CD14-positive monocyte (primary cell): ENCODE measurements at regions not wholly inside any gene's neighbourhood (a gene's known extent, or its start where the extent isn't known, plus 50 kb on each side); places are given as distances from the start of the nearest gene placed in this dataset.

ENCODE experiments used
- DNase-seq, 3 donors: peaks; one replicate each; pipeline ENCODE4 v3.0.0-alpha.2; 2011 to 2022
- H2AFZ ChIP-seq: 2 replicates; pipeline ENCODE4 v1.6.0; 2012; ENCODE audit warnings: mild to moderate bottlenecking, low read depth, low read length, inconsistent platforms; ENCODE audit not compliant: insufficient read depth, poor library complexity, severe bottlenecking
- H3K27ac ChIP-seq, 2 donors: 1 replicate in 1 of 2; 2 replicates in 1 of 2; pipeline ENCODE4 v1.5.1; 2012 to 2013; ENCODE audit warnings: low read length in 2 of 2, control low read depth in 1 of 2, inconsistent platforms in 1 of 2, low read depth in 1 of 2, mild to moderate bottlenecking in 1 of 2
- H3K27me3 ChIP-seq, 2 donors: one replicate each; pipeline versions ENCODE4 v1.6.0 to v1.6.1; 2011 to 2013; ENCODE audit warnings: low read length in 2 of 2; ENCODE audit not compliant: control insufficient read depth in 2 of 2, insufficient read depth in 2 of 2
- H3K36me3 ChIP-seq, 2 donors: replicated peaks in 1 of 2; 1 replicate in 1 of 2; 2 replicates in 1 of 2; pipeline versions ENCODE4 v1.5.1 to v1.6.1; 2012 to 2013; ENCODE audit warnings: low read length in 2 of 2, control low read depth in 1 of 2, inconsistent platforms in 1 of 2, mild to moderate bottlenecking in 1 of 2; ENCODE audit not compliant: insufficient read depth in 2 of 2, control insufficient read depth in 1 of 2
- H3K4me1 ChIP-seq, 2 donors: 1 replicate in 1 of 2; 2 replicates in 1 of 2; pipeline versions ENCODE4 v1.5.1 to v1.6.1; 2012 to 2013; ENCODE audit warnings: low read length in 2 of 2, control low read depth in 1 of 2, inconsistent platforms in 1 of 2, mild to moderate bottlenecking in 1 of 2, moderate library complexity in 1 of 2; ENCODE audit not compliant: insufficient read depth in 2 of 2, control insufficient read depth in 1 of 2
- H3K4me2 ChIP-seq: replicated peaks from 2 replicates; pipeline ENCODE3; 2012; ENCODE audit warnings: low read length, moderate library complexity, mild to moderate bottlenecking; ENCODE audit not compliant: poor library complexity, severe bottlenecking; ENCODE audit errors: extremely low read depth
- H3K4me3 ChIP-seq, 3 experiments: fragments of 200-600 bp in 1 of 3; sonication (generic) in 1 of 3; replicated peaks in 1 of 3; 1 replicate in 2 of 3; 2 replicates in 1 of 3; pipeline ENCODE4 v1.5.1; 2011 to 2013; ENCODE audit warnings: low read length in 3 of 3, mild to moderate bottlenecking in 3 of 3, control low read depth in 2 of 3, low read depth in 2 of 3, inconsistent platforms in 1 of 3, moderate library complexity in 1 of 3
- H3K79me2 ChIP-seq: 2 replicates; pipeline ENCODE4 v1.6.0; 2012; ENCODE audit warnings: mild to moderate bottlenecking, control low read depth, inconsistent platforms, low read length, moderate library complexity; ENCODE audit not compliant: insufficient read depth
- H3K9ac ChIP-seq: 2 replicates; pipeline ENCODE4 v1.6.0; 2017; ENCODE audit warnings: low read length, mild to moderate bottlenecking; ENCODE audit not compliant: insufficient read depth, poor library complexity, severe bottlenecking
- H3K9me3 ChIP-seq, 2 donors: replicated peaks in 1 of 2; 1 replicate in 1 of 2; 2 replicates in 1 of 2; pipeline versions ENCODE4 v1.5.1 to v1.6.1; 2012 to 2013; ENCODE audit warnings: low read length in 2 of 2, control low read depth in 1 of 2; ENCODE audit not compliant: control insufficient read depth in 1 of 2, insufficient read depth in 1 of 2
- H4K20me1 ChIP-seq: 2 replicates; pipeline ENCODE4 v1.6.0; 2012; ENCODE audit warnings: mild to moderate bottlenecking, low read length, control low read depth, moderate library complexity; ENCODE audit not compliant: insufficient read depth
- H3K27ac Mint-ChIP-seq, 7 donors: one replicate each; pipeline ENCODE4 v1.8.0; 2020; ENCODE audit warnings: mild to moderate bottlenecking in 7 of 7, mixed read lengths in 7 of 7, moderate library complexity in 6 of 7, inconsistent platforms in 2 of 7
- H3K27me3 Mint-ChIP-seq, 3 donors: one replicate each; pipeline ENCODE4 v1.8.0; 2021 to 2022; ENCODE audit warnings: low read depth in 3 of 3, mild to moderate bottlenecking in 3 of 3, mixed read lengths in 3 of 3, moderate library complexity in 3 of 3, inconsistent platforms in 1 of 3
- H3K36me3 Mint-ChIP-seq, 2 donors: one replicate each; pipeline ENCODE4 v1.8.0; 2020; ENCODE audit warnings: mixed read lengths in 2 of 2, inconsistent platforms in 1 of 2, mild to moderate bottlenecking in 1 of 2
- H3K4me1 Mint-ChIP-seq: one replicate; pipeline ENCODE4 v1.8.0; 2020; ENCODE audit warnings: mild to moderate bottlenecking, mixed read lengths
- H3K4me3 Mint-ChIP-seq, 2 donors: one replicate each; pipeline ENCODE4 v1.8.0; 2020; ENCODE audit warnings: mild to moderate bottlenecking in 2 of 2, mixed read lengths in 2 of 2, moderate library complexity in 1 of 2
- H3K9me3 Mint-ChIP-seq, 7 donors: one replicate each; pipeline ENCODE4 v1.8.0; 2020 to 2022; ENCODE audit warnings: mixed read lengths in 7 of 7, mild to moderate bottlenecking in 6 of 7, moderate library complexity in 6 of 7, inconsistent platforms in 2 of 7
- WGBS: methylation state at CpG from one replicate; pipeline ENCODE4 v1.1.5; 2013; ENCODE audit warnings: missing lambda C conversion rate; ENCODE audit not compliant: insufficient coverage; 5-methylcytosine and 5-hydroxymethylcytosine counted together
- intact Hi-C, 2 donors: fragments of 100-400 bp; cut with micrococcal nuclease; formaldehyde crosslinking; loops; one replicate each; pipeline versions ENCODE4 v1.15.0 to v1.15.1; 2023
- TF ChIP-seq, protein P1 (sequence below): fragments of 200-600 bp; IDR thresholded peaks from one replicate; pipeline ENCODE4 v1.8.0; 2022; ENCODE audit warnings: antibody characterized with exemption, mild to moderate bottlenecking

DNA sequence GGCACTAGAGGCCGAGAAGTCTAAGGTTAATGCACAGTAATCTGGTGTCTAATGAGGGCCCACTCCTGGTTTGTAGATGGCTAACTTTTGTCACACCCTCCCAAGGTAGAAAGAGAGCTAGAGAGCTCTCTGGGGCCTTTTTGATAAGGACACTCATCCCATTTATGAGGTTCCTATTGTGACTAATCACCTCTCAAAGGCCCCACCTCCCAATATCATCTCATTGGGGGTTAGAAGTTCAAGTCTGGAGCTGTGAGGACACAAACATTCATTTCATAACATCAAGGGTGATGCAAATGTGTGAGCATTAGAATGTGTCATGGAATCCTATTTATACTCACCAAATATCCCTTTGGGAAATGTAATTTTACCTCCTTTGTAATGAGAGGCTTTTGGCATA lies 79.2 kb upstream of the SLC10A2 start:
- no peaks in the 10 kb centered on the region for H3K79me2 ChIP-seq
- TF ChIP-seq, protein P1, sequence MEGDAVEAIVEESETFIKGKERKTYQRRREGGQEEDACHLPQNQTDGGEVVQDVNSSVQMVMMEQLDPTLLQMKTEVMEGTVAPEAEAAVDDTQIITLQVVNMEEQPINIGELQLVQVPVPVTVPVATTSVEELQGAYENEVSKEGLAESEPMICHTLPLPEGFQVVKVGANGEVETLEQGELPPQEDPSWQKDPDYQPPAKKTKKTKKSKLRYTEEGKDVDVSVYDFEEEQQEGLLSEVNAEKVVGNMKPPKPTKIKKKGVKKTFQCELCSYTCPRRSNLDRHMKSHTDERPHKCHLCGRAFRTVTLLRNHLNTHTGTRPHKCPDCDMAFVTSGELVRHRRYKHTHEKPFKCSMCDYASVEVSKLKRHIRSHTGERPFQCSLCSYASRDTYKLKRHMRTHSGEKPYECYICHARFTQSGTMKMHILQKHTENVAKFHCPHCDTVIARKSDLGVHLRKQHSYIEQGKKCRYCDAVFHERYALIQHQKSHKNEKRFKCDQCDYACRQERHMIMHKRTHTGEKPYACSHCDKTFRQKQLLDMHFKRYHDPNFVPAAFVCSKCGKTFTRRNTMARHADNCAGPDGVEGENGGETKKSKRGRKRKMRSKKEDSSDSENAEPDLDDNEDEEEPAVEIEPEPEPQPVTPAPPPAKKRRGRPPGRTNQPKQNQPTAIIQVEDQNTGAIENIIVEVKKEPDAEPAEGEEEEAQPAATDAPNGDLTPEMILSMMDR = no peak

DNA sequence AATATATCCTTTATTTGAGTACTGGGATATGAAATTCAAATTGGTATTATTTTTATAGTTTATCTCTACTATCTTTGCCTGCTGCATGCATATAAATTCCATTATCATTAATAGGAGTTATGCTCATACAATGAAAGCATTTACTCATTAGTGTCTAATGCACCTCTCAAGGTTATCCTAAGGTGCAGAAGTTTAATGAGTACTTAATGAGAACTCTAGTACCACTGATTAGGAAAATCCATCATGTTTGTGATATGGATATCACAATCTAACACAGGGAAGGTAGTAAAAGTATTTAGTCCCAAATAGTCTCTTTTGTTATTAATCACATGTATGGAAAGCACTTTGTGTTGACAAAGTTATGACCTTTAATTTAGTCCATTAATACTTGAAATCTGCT lies 77.2 kb upstream of the SLC10A2 start:
- intact Hi-C loops = no loop called here
- Histone ChIP-seq H3K27me3 (no peaks in the 10 kb centered on the region), H3K4me2 (no peak overlapping the region), H3K79me2 (no peaks in the 10 kb centered on the region), H4K20me1 (no peaks in the 10 kb centered on the region), H3K9me3 (no peaks in the 10 kb centered on the region), H3K36me3 (no peaks in the 10 kb centered on the region), H3K4me3 (no peak overlapping the region), H3K9ac (no peak overlapping the region), H3K4me1 (no peaks in the 10 kb centered on the region), H2AFZ (no peak overlapping the region), H3K27ac (no peak overlapping the region)
- H3K27me3 Mint-ChIP-seq = peaks cover 1 to 2% (median 2%) of the 10 kb centered on the region in 3 donors
- H3K36me3 Mint-ChIP-seq = no peaks in the 10 kb centered on the region
- H3K9me3 Mint-ChIP-seq = peaks cover 0 to 2% (median 0%) of the 10 kb centered on the region in 7 donors
- no peaks in the 10 kb centered on the region for H3K4me1 Mint-ChIP-seq
- no peak overlapping the region for H3K27ac Mint-ChIP-seq
- no peak overlapping the region for H3K4me3 Mint-ChIP-seq
- DNase-seq = no peak
- TF ChIP-seq, protein P1 = no peak

More for the DNA sequence above, 79.2 kb upstream of the SLC10A2 start:
- no peak overlapping the region for H3K27ac Mint-ChIP-seq
- H3K4me1 Mint-ChIP-seq = no peaks in the 10 kb centered on the region
- Histone ChIP-seq H3K9me3 (no peaks in the 10 kb centered on the region), H3K9ac (no peak overlapping the region), H3K36me3 (no peaks in the 10 kb centered on the region), H4K20me1 (no peaks in the 10 kb centered on the region), H2AFZ (no peak overlapping the region), H3K4me1 (no peaks in the 10 kb centered on the region), H3K4me2 (no peak overlapping the region), H3K27me3 (no peaks in the 10 kb centered on the region), H3K27ac (no peak overlapping the region), H3K4me3 (no peak overlapping the region)
- intact Hi-C loops = no loop called here
- no peak for DNase-seq
- no peaks in the 10 kb centered on the region for H3K36me3 Mint-ChIP-seq
- no CpG with 5 or more reads among the region's 1 CpG for WGBS
- H3K27me3 Mint-ChIP-seq = peaks cover 1 to 2% (median 2%) of the 10 kb centered on the region in 3 donors
- H3K9me3 Mint-ChIP-seq = peaks cover 0 to 2% (median 0%) of the 10 kb centered on the region in 7 donors
- no peak overlapping the region for H3K4me3 Mint-ChIP-seq
